ENCODE measurements at regions not wholly inside any gene's neighbourhood (a gene's known extent, or its start where the extent isn't known, plus 50 kb on each side); places are given as distances from the start of the nearest gene placed in this dataset.
"Not testable (repeated sequence)": the region's sequence is repeated elsewhere in the genome, so short reads cannot be mapped to it uniquely, and the experiment has no call there.

- H3K27ac ChIP-seq (ENCODE audit: low read depth in 2 of 2, low read length in 2 of 2); H3K36me3 ChIP-seq (ENCODE audit: control insufficient read depth in 2 of 2, insufficient read depth in 2 of 2, low read length in 2 of 2); H3K9me3 ChIP-seq (ENCODE audit: control insufficient read depth in 2 of 2, low read length in 2 of 2); H3K9ac ChIP-seq (ENCODE audit: low read depth in 1 of 2, low read length in 2 of 2); H3K27me3 ChIP-seq (ENCODE audit: control insufficient read depth in 2 of 2, insufficient read depth in 2 of 2, low read length in 2 of 2); H3K4me1 ChIP-seq (ENCODE audit: control insufficient read depth in 2 of 2, insufficient read depth in 2 of 2, low read length in 2 of 2); H3K4me3 ChIP-seq (ENCODE audit: low read length in 2 of 2): not testable (repeated sequence)
Observed at GRCh38 chr7:65621580-65622201, 248.0 kb downstream of the ZNF92 start.

- not testable (repeated sequence) for H3K9me3 ChIP-seq (ENCODE audit: control insufficient read depth in 2 of 2, low read length in 2 of 2); H3K4me1 ChIP-seq (ENCODE audit: control insufficient read depth in 2 of 2, insufficient read depth in 2 of 2, low read length in 2 of 2)
Observed at GRCh38 chr7:65631236-65631635, 241.6 kb upstream of the VKORC1L1 start.

GRCh38 chr7:65633587-65634404 is 239.1 kb upstream of the VKORC1L1 start:
- H3K9me3 ChIP-seq (ENCODE audit: control insufficient read depth in 2 of 2, low read length in 2 of 2); H3K4me3 ChIP-seq (ENCODE audit: low read length in 2 of 2); H3K9ac ChIP-seq (ENCODE audit: low read depth in 1 of 2, low read length in 2 of 2); H3K27ac ChIP-seq (ENCODE audit: low read depth in 2 of 2, low read length in 2 of 2); H3K4me1 ChIP-seq (ENCODE audit: control insufficient read depth in 2 of 2, insufficient read depth in 2 of 2, low read length in 2 of 2); H3K36me3 ChIP-seq (ENCODE audit: control insufficient read depth in 2 of 2, insufficient read depth in 2 of 2, low read length in 2 of 2); H3K27me3 ChIP-seq (ENCODE audit: control insufficient read depth in 2 of 2, insufficient read depth in 2 of 2, low read length in 2 of 2): not testable (repeated sequence)

More at GRCh38 chr7:65631236-65631635, 241.6 kb upstream of the VKORC1L1 start:
- not testable (repeated sequence) for H3K27ac ChIP-seq (ENCODE audit: low read depth in 2 of 2, low read length in 2 of 2); H3K9ac ChIP-seq (ENCODE audit: low read depth in 1 of 2, low read length in 2 of 2); H3K36me3 ChIP-seq (ENCODE audit: control insufficient read depth in 2 of 2, insufficient read depth in 2 of 2, low read length in 2 of 2); H3K4me3 ChIP-seq (ENCODE audit: low read length in 2 of 2); H3K27me3 ChIP-seq (ENCODE audit: control insufficient read depth in 2 of 2, insufficient read depth in 2 of 2, low read length in 2 of 2)

- not testable (repeated sequence) for H3K27me3 ChIP-seq (ENCODE audit: control insufficient read depth in 2 of 2, insufficient read depth in 2 of 2, low read length in 2 of 2); H3K4me3 ChIP-seq (ENCODE audit: low read length in 2 of 2); H3K4me1 ChIP-seq (ENCODE audit: control insufficient read depth in 2 of 2, insufficient read depth in 2 of 2, low read length in 2 of 2); H3K36me3 ChIP-seq (ENCODE audit: control insufficient read depth in 2 of 2, insufficient read depth in 2 of 2, low read length in 2 of 2); H3K9me3 ChIP-seq (ENCODE audit: control insufficient read depth in 2 of 2, low read length in 2 of 2); H3K9ac ChIP-seq (ENCODE audit: low read depth in 1 of 2, low read length in 2 of 2); H3K27ac ChIP-seq (ENCODE audit: low read depth in 2 of 2, low read length in 2 of 2)
Observed at GRCh38 chr7:65638918-65639317, 234.0 kb upstream of the VKORC1L1 start.

- H3K9ac ChIP-seq (ENCODE audit: low read depth in 1 of 2, low read length in 2 of 2) = not testable (repeated sequence)
Observed at GRCh38 chr7:65639717-65640116, 233.2 kb upstream of the VKORC1L1 start.

GRCh38 chr7:65643498-65643897 is 229.4 kb upstream of the VKORC1L1 start:
- H3K36me3 ChIP-seq (ENCODE audit: control insufficient read depth in 2 of 2, insufficient read depth in 2 of 2, low read length in 2 of 2); H3K27me3 ChIP-seq (ENCODE audit: control insufficient read depth in 2 of 2, insufficient read depth in 2 of 2, low read length in 2 of 2); H3K4me1 ChIP-seq (ENCODE audit: control insufficient read depth in 2 of 2, insufficient read depth in 2 of 2, low read length in 2 of 2); H3K9ac ChIP-seq (ENCODE audit: low read depth in 1 of 2, low read length in 2 of 2); H3K9me3 ChIP-seq (ENCODE audit: control insufficient read depth in 2 of 2, low read length in 2 of 2); H3K4me3 ChIP-seq (ENCODE audit: low read length in 2 of 2); H3K27ac ChIP-seq (ENCODE audit: low read depth in 2 of 2, low read length in 2 of 2): not testable (repeated sequence)

More at GRCh38 chr7:65639717-65640116, 233.2 kb upstream of the VKORC1L1 start:
- not testable (repeated sequence) for H3K4me1 ChIP-seq (ENCODE audit: control insufficient read depth in 2 of 2, insufficient read depth in 2 of 2, low read length in 2 of 2); H3K9me3 ChIP-seq (ENCODE audit: control insufficient read depth in 2 of 2, low read length in 2 of 2); H3K27ac ChIP-seq (ENCODE audit: low read depth in 2 of 2, low read length in 2 of 2); H3K27me3 ChIP-seq (ENCODE audit: control insufficient read depth in 2 of 2, insufficient read depth in 2 of 2, low read length in 2 of 2); H3K36me3 ChIP-seq (ENCODE audit: control insufficient read depth in 2 of 2, insufficient read depth in 2 of 2, low read length in 2 of 2); H3K4me3 ChIP-seq (ENCODE audit: low read length in 2 of 2)

- not testable (repeated sequence) for H3K9ac ChIP-seq (ENCODE audit: low read depth in 1 of 2, low read length in 2 of 2); H3K4me1 ChIP-seq (ENCODE audit: control insufficient read depth in 2 of 2, insufficient read depth in 2 of 2, low read length in 2 of 2); H3K4me3 ChIP-seq (ENCODE audit: low read length in 2 of 2); H3K27me3 ChIP-seq (ENCODE audit: control insufficient read depth in 2 of 2, insufficient read depth in 2 of 2, low read length in 2 of 2); H3K9me3 ChIP-seq (ENCODE audit: control insufficient read depth in 2 of 2, low read length in 2 of 2); H3K27ac ChIP-seq (ENCODE audit: low read depth in 2 of 2, low read length in 2 of 2); H3K36me3 ChIP-seq (ENCODE audit: control insufficient read depth in 2 of 2, insufficient read depth in 2 of 2, low read length in 2 of 2)
Observed at GRCh38 chr7:65647153-65647964, 225.5 kb upstream of the VKORC1L1 start.

GRCh38 chr7:65651174-65651573 is 221.7 kb upstream of the VKORC1L1 start:
- H3K36me3 ChIP-seq (ENCODE audit: control insufficient read depth in 2 of 2, insufficient read depth in 2 of 2, low read length in 2 of 2); H3K27ac ChIP-seq (ENCODE audit: low read depth in 2 of 2, low read length in 2 of 2); H3K4me1 ChIP-seq (ENCODE audit: control insufficient read depth in 2 of 2, insufficient read depth in 2 of 2, low read length in 2 of 2); H3K9me3 ChIP-seq (ENCODE audit: control insufficient read depth in 2 of 2, low read length in 2 of 2); H3K27me3 ChIP-seq (ENCODE audit: control insufficient read depth in 2 of 2, insufficient read depth in 2 of 2, low read length in 2 of 2); H3K4me3 ChIP-seq (ENCODE audit: low read length in 2 of 2); H3K9ac ChIP-seq (ENCODE audit: low read depth in 1 of 2, low read length in 2 of 2): not testable (repeated sequence)

GRCh38 chr7:65651826-65652592 is 220.9 kb upstream of the VKORC1L1 start:
- H3K4me1 ChIP-seq (ENCODE audit: control insufficient read depth in 2 of 2, insufficient read depth in 2 of 2, low read length in 2 of 2); H3K9me3 ChIP-seq (ENCODE audit: control insufficient read depth in 2 of 2, low read length in 2 of 2); H3K4me3 ChIP-seq (ENCODE audit: low read length in 2 of 2); H3K9ac ChIP-seq (ENCODE audit: low read depth in 1 of 2, low read length in 2 of 2); H3K27ac ChIP-seq (ENCODE audit: low read depth in 2 of 2, low read length in 2 of 2); H3K27me3 ChIP-seq (ENCODE audit: control insufficient read depth in 2 of 2, insufficient read depth in 2 of 2, low read length in 2 of 2); H3K36me3 ChIP-seq (ENCODE audit: control insufficient read depth in 2 of 2, insufficient read depth in 2 of 2, low read length in 2 of 2): not testable (repeated sequence)

- not testable (repeated sequence) for H3K27me3 ChIP-seq (ENCODE audit: control insufficient read depth in 2 of 2, insufficient read depth in 2 of 2, low read length in 2 of 2); H3K4me3 ChIP-seq (ENCODE audit: low read length in 2 of 2); H3K9me3 ChIP-seq (ENCODE audit: control insufficient read depth in 2 of 2, low read length in 2 of 2); H3K36me3 ChIP-seq (ENCODE audit: control insufficient read depth in 2 of 2, insufficient read depth in 2 of 2, low read length in 2 of 2); H3K27ac ChIP-seq (ENCODE audit: low read depth in 2 of 2, low read length in 2 of 2); H3K9ac ChIP-seq (ENCODE audit: low read depth in 1 of 2, low read length in 2 of 2); H3K4me1 ChIP-seq (ENCODE audit: control insufficient read depth in 2 of 2, insufficient read depth in 2 of 2, low read length in 2 of 2)
Observed at GRCh38 chr7:65652669-65653068, 220.2 kb upstream of the VKORC1L1 start.
